HUES64 (cell line): ENCODE measurements at regions not wholly inside any gene's neighbourhood (a gene's known extent, or its start where the extent isn't known, plus 50 kb on each side); places are given as distances from the start of the nearest gene placed in this dataset.
"Not testable (repeated sequence)": the region's sequence is repeated elsewhere in the genome, so short reads cannot be mapped to it uniquely, and the experiment has no call there.

Source experiments
- H3K27ac ChIP-seq: 2 replicates; pipeline ENCODE4 v1.7.0; 2013; ENCODE audit warnings: low read depth, low read length, inconsistent platforms
- H3K27me3 ChIP-seq: 2 replicates; pipeline ENCODE4 v1.6.1; 2013; ENCODE audit warnings: mild to moderate bottlenecking, low read length; ENCODE audit not compliant: insufficient read depth
- H3K36me3 ChIP-seq: 2 replicates; pipeline ENCODE4 v1.6.1; 2013; ENCODE audit warnings: mild to moderate bottlenecking, low read length; ENCODE audit not compliant: insufficient read depth
- H3K4me1 ChIP-seq: 2 replicates; pipeline ENCODE4 v1.6.1; 2013; ENCODE audit warnings: mild to moderate bottlenecking, low read length, moderate library complexity; ENCODE audit not compliant: insufficient read depth
- H3K4me3 ChIP-seq: 2 replicates; pipeline ENCODE4 v1.5.1; 2013; ENCODE audit warnings: mild to moderate bottlenecking, low read length, moderate library complexity
- H3K9ac ChIP-seq: 2 replicates; pipeline ENCODE4 v1.6.1; 2013; ENCODE audit warnings: mild to moderate bottlenecking, low read depth, low read length
- H3K9me3 ChIP-seq: 2 replicates; pipeline ENCODE4 v1.6.1; 2013; ENCODE audit warnings: low read depth, low read length; ENCODE audit not compliant: insufficient read depth
- WGBS: fragments of 150-250, 120-280 bp; methylation state at CpG from one replicate; pipeline ENCODE4 v1.1.7; 2013; ENCODE audit warnings: missing lambda C conversion rate; 5-methylcytosine and 5-hydroxymethylcytosine counted together

DNA sequence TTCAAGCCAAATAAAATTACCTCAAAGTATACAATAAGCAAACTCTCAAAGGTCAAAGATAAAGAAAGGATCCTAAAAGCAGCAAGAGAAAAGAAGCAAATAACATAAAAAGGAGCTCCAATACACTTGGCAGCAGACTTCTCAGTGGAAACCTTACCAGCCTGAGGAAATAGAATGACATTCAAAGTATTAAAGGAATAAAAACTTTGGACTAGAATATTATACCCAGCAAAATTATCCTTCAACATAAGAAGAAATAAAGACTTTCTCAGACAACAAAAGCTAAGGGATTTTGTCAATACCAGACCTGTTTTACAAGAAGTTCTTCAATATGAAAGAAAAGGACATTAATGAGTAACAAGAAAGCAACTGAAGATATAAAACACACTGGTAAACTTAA is 83.0 kb upstream of the SPTLC1 start:
- H3K27me3 ChIP-seq, H3K9me3 ChIP-seq, H3K9ac ChIP-seq, H3K36me3 ChIP-seq, H3K4me3 ChIP-seq, H3K4me1 ChIP-seq, H3K27ac ChIP-seq: not testable (repeated sequence)

DNA sequence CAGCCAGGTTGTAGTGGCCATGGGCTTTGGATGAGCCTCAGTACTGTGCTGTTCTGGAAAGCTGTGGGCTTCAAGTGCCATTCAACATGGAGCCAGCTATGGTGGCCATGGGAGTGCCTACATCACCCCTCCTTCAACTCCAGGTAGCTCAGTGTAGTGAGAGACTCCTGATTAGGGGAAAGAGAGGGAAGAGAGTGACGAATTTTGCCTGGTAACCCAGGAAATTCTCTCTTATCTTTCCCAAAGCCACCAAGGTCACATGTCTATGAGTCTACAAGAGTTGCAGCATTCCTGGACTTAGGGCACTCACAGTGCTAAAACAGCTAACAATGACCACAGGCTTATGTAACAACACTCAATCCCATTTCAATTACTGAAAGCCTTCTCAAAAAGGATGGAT is 81.7 kb upstream of the SPTLC1 start:
- H3K4me1 ChIP-seq: no peaks in the 10 kb centered on the region
- H3K4me3 ChIP-seq: no peak overlapping the region
- no peaks in the 10 kb centered on the region for H3K36me3 ChIP-seq
- no peaks in the 10 kb centered on the region for H3K27me3 ChIP-seq
- no peaks in the 10 kb centered on the region for H3K9me3 ChIP-seq
- H3K9ac ChIP-seq: no peak overlapping the region
- 100% methylated on average over 1 of the region's 1 CpG for WGBS
- no peak overlapping the region for H3K27ac ChIP-seq

- no peak overlapping the region for H3K4me3 ChIP-seq
- no peaks in the 10 kb centered on the region for H3K36me3 ChIP-seq
- H3K9me3 ChIP-seq: no peaks in the 10 kb centered on the region
- H3K4me1 ChIP-seq: no peaks in the 10 kb centered on the region
- no peak overlapping the region for H3K9ac ChIP-seq
- no peak overlapping the region for H3K27ac ChIP-seq
- H3K27me3 ChIP-seq: no peaks in the 10 kb centered on the region
Measured at GRCh38 chr9:92196400-92196799, 81.2 kb upstream of the SPTLC1 start.

DNA sequence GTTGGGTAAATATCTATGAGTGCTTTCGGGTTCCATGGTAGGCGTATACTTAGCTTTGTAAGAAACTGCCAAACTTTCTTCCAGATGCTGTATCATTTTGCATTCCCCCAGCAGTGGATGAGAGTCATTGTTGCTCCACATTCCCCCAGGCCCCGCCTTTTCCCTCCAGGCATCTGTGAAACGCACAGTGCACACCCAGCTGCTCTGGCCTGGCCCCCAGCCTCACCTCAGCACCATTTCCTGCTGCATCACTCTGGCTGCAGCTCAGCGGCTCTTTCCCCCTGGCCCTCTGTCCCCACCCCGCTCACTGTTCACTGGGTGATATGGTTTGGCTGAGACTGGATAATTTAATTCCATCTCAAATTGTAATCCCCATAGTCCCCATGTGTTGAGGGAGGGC is 76.6 kb upstream of the SPTLC1 start:
- H3K9ac ChIP-seq: no peak overlapping the region
- H3K4me1 ChIP-seq: peaks cover 10% of the 10 kb centered on the region; the same call in 1 of the 2 replicates
- no peak overlapping the region for H3K4me3 ChIP-seq
- H3K36me3 ChIP-seq: no peaks in the 10 kb centered on the region
- H3K27ac ChIP-seq: no peak overlapping the region
- H3K9me3 ChIP-seq: no peaks in the 10 kb centered on the region
- WGBS: 89% methylated on average over 5 of the region's 6 CpGs
- no peaks in the 10 kb centered on the region for H3K27me3 ChIP-seq

- Histone ChIP-seq H3K9me3 (no peaks in the 10 kb centered on the region), H3K27me3 (no peaks in the 10 kb centered on the region), H3K9ac (no peak overlapping the region), H3K27ac (no peak overlapping the region), H3K36me3 (no peaks in the 10 kb centered on the region), H3K4me3 (no peak overlapping the region), H3K4me1 (peaks cover 10% of the 10 kb centered on the region; the same call in 1 of the 2 replicates)
- 95% methylated on average over 2 of the region's 2 CpGs for WGBS
Measured at GRCh38 chr9:92190536-92190790, 75.2 kb upstream of the SPTLC1 start.

DNA sequence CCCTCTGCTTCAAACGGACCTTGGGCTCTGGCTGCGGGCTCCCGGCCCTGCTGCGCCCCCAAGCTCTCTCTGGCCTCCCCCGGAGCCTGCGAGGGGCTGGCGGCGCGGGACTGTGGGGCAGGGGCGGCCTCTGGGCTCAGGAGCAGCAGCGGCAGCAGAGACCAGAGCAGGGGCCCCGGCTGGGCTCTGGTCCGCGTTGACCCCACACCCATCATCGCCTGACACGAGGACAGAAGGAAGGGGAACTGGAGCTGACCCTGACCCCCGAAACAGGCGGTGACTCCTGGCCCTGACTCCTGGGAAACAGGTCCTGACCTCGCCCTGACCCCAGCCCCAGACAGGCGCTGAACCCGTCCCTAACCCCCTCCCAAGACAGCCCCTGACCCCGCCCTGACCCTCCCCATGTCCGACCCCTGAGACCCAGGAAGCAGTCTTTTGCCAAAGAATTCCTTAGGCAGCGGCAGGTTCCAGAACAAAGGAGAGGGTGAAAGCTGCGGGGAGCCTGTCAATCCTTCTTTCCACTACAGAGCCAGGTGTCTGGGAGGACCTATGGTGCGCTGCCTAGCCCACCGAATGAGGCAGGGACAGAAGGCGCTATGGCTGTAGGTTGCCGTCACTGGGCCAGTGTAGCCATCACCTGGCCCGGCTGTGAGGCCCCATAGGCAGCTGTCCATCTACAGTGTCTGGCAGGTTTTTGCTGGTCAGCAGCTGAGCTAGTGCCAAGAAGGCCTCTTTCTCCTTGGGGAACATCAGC is 74.7 kb upstream of the SPTLC1 start:
- H3K4me3 ChIP-seq: no peak overlapping the region

DNA sequence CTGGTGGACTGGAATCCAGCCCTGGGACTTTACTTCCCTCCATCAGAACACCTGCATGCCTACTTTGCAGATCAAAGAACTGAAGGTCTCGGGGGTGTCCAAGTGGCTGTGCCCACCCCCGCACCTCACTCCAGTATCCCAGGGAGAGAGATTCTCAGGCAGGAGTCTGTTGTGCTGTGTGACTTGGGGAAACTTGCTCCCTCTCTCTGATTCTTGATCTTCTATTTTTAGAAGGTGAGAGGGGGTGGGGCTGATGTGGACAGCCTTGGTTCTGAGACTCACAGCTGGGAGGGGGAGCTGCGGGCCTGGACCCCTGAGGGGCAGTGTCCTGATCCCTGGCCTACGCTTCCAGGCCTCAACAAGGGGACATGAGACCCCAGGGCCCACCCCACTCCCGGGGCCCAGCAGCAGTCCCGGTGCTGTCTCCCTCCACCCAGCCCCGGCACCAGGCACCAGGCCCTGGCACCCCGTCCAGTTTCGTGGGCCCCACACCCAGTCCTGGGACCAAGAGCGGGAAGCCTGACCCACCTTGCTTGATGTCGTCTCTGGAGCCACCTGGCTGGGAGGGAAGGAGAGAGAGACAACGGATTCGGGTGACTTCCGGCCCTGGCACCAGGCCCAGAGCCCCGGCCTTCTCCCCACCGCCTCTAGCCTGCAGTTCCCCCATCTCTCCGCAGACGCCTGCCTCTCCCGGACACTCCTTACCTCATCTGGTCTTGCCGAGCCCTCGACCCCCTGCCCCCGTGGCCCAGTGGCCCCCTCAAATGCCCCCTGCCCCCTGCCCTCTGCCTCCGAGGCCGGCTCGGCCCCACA is 74.0 kb upstream of the SPTLC1 start:
- Histone ChIP-seq H3K36me3 (no peaks in the 10 kb centered on the region), H3K9me3 (no peaks in the 10 kb centered on the region), H3K9ac (no peak overlapping the region), H3K27me3 (no peaks in the 10 kb centered on the region), H3K4me3 (no peak overlapping the region), H3K4me1 (peaks cover 10% of the 10 kb centered on the region; the same call in 1 of the 2 replicates), H3K27ac (no peak overlapping the region)
- 92% methylated on average over 25 of the region's 25 CpGs for WGBS

More for the DNA sequence above, 74.7 kb upstream of the SPTLC1 start:
- H3K9ac ChIP-seq: no peak overlapping the region
- no peaks in the 10 kb centered on the region for H3K36me3 ChIP-seq
- no peaks in the 10 kb centered on the region for H3K27me3 ChIP-seq
- WGBS: 79% methylated on average over 30 of the region's 30 CpGs
- no peaks in the 10 kb centered on the region for H3K9me3 ChIP-seq
- peaks cover 10% of the 10 kb centered on the region; the same call in 1 of the 2 replicates for H3K4me1 ChIP-seq
- H3K27ac ChIP-seq: no peak overlapping the region

DNA sequence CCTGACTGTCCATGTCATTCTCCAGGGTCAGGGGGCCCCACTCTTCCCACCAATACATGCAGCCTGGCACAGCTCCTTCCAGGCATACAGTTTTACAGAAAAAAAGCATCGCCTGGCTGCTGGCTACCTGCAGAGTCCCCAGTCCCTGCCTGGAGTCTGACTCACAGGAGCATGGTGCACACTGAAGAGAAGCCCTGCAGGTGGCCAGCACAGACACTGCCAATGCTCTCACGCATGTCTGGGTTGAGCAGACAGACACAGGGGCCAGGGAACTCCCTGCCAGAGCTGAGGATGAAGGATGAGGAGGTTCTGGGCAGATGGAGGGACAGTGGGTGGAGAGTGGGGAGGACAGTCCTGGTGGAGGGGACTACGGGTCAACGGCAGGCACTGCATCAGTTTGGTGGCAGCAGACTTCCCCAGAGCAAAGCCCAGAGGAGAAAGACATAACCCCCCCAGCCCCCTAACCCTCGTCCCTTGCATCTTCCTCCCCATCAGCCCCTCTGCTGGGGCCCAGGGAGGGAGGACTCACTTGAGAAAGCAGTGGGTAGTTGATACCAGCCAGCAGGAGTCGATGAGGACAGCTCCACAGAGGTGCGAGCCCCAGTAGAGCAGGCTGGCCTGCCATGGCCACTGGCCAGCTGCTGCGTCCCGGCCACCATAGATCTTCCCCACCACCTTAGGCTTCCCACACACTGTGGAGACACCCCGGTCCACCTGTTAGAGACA is 72.9 kb upstream of the SPTLC1 start:
- H3K27me3 ChIP-seq: no peaks in the 10 kb centered on the region
- H3K4me1 ChIP-seq: peaks cover 10% of the 10 kb centered on the region; the same call in 1 of the 2 replicates
- no peak overlapping the region for H3K27ac ChIP-seq
- no peak overlapping the region for H3K4me3 ChIP-seq
- no peaks in the 10 kb centered on the region for H3K9me3 ChIP-seq
- H3K9ac ChIP-seq: no peak overlapping the region
- WGBS: 81% methylated on average over 10 of the region's 10 CpGs
- no peaks in the 10 kb centered on the region for H3K36me3 ChIP-seq

DNA sequence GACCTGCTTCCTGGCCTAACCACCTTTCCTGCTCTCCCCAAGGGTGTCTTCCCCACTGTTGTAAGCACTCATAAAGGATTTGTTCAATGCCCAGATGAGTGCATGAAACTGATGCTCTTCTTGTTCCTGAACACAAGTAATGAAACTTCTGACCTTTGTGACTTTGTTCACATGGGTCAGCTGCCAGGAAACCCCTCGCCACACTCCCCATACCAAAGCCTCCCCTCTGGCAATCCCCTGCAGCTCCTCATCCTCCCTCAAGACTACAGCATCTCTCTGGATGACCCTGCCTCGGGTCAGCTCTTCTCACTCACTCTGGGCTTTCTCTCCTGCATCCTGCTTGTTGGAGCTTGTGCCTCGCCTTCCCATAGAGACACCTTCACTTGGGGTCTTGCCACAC is 72.2 kb upstream of the SPTLC1 start:
- Histone ChIP-seq H3K36me3 (no peaks in the 10 kb centered on the region), H3K27me3 (no peaks in the 10 kb centered on the region), H3K4me1 (peaks cover 10% of the 10 kb centered on the region; the same call in 1 of the 2 replicates), H3K9ac (no peak overlapping the region), H3K27ac (no peak overlapping the region), H3K4me3 (no peak overlapping the region), H3K9me3 (no peaks in the 10 kb centered on the region)
- WGBS: 86% methylated on average over 3 of the region's 3 CpGs

DNA sequence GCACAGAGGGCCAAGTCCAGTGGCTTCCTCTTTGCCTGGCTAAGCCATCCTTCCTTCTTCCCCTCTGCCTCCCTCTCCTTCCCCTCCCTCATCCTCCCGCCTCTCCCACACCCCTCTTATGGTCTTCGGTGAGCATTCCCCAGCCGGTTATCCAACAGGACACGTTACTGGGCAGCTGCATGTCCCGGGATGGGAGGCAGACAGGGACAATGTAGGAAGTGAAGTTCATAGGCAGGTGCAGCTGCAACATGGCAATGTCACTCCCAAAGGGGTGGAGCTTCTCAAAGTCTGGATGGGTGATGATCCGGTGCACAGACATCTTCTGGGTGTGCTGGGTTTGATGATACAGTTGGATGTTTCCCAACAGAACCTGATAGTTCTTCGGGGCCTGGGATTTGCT is 71.4 kb upstream of the SPTLC1 start:
- Histone ChIP-seq H3K27ac (no peak overlapping the region), H3K27me3 (no peaks in the 10 kb centered on the region), H3K4me1 (peaks cover 10% of the 10 kb centered on the region; the same call in 1 of the 2 replicates), H3K9me3 (peaks cover 3% of the 10 kb centered on the region; the same call in 1 of the 2 replicates), H3K4me3 (no peak overlapping the region), H3K36me3 (no peaks in the 10 kb centered on the region), H3K9ac (no peak overlapping the region)
- 88% methylated on average over 7 of the region's 7 CpGs for WGBS

GRCh38 chr9:92185681-92186080 is 70.5 kb upstream of the SPTLC1 start:
- WGBS: 96% methylated on average over 5 of the region's 5 CpGs
- Histone ChIP-seq H3K27ac (no peak overlapping the region), H3K4me3 (no peak overlapping the region)

More at GRCh38 chr9:92185681-92186080, 70.5 kb upstream of the SPTLC1 start:
- H3K9ac ChIP-seq: no peak overlapping the region
- no peaks in the 10 kb centered on the region for H3K36me3 ChIP-seq
- H3K27me3 ChIP-seq: no peaks in the 10 kb centered on the region
- peaks cover 15% of the 10 kb centered on the region for H3K4me1 ChIP-seq
- peaks cover 4% of the 10 kb centered on the region; the same call in 1 of the 2 replicates for H3K9me3 ChIP-seq
